A549 (cell line): ENCODE measurements at regions not wholly inside any gene's neighbourhood (a gene's known extent, or its start where the extent isn't known, plus 50 kb on each side); places are given as distances from the start of the nearest gene placed in this dataset.

Source experiments
- CBX8 ChIP-seq: fragments of 200-600 bp; sonication (generic); IDR thresholded peaks from 2 replicates; pipeline ENCODE4 v1.6.1; 2016
- CEBPB ChIP-seq, 2 experiments: fragments of >200 bp in 1 of 2; sonication (Bioruptor Twin) in 1 of 2; formaldehyde crosslinking in 1 of 2; IDR thresholded peaks; 2 replicates each; pipeline ENCODE4 v1.6.1; 2012 to 2016
- CHD4 ChIP-seq: fragments of 200-600 bp; sonication (generic); IDR thresholded peaks from 2 replicates; pipeline ENCODE4 v1.6.1; 2016; ENCODE audit warnings: antibody characterized with exemption, mild to moderate bottlenecking, borderline replicate concordance
- EP300 ChIP-seq, 2 experiments: fragments of >200 bp; sonication (Bioruptor Twin); formaldehyde crosslinking; IDR thresholded peaks; 2 replicates in 1 of 2; 3 replicates in 1 of 2; pipeline ENCODE4 v1.6.1; 2016 to 2017
- HOXA7 ChIP-seq: fragments of 250-450 bp; sonication (Bioruptor Pico); IDR thresholded peaks from 2 replicates; pipeline ENCODE4 v1.5.0; 2020; ENCODE audit warnings: mild to moderate bottlenecking, moderate library complexity
- JUNB ChIP-seq: fragments of >200 bp; sonication (Bioruptor Twin); formaldehyde crosslinking; IDR thresholded peaks from 2 replicates; pipeline ENCODE4 v1.6.1; 2016
- KDM1A ChIP-seq: fragments of 200-600 bp; sonication (generic); IDR thresholded peaks from 2 replicates; pipeline ENCODE4 v1.6.1; 2016; ENCODE audit warnings: low read depth, mild to moderate bottlenecking
- NR3C1 ChIP-seq: fragments of >200 bp; sonication (Bioruptor Twin); formaldehyde crosslinking; IDR thresholded peaks from 3 replicates; pipeline ENCODE4 v1.6.1; 2017
- POLR2A ChIP-seq: IDR thresholded peaks from 2 replicates; pipeline ENCODE4 v1.6.1; 2012; ENCODE audit warnings: mild to moderate bottlenecking, low read length
- RFX5 ChIP-seq: fragments of 450-650 bp; IDR thresholded peaks from 2 replicates; pipeline ENCODE4 v1.7.1; 2014; ENCODE audit warnings: antibody characterized with exemption, mild to moderate bottlenecking, moderate library complexity
- TF ChIP-seq, protein P1 (sequence below): fragments of >200 bp; sonication (Bioruptor Twin); formaldehyde crosslinking; IDR thresholded peaks from 3 replicates; pipeline ENCODE4 v1.6.1; 2016
- TF ChIP-seq, protein P2 (sequence below): fragments of >200 bp; sonication (Bioruptor Twin); formaldehyde crosslinking; IDR thresholded peaks from 3 replicates; pipeline ENCODE4 v1.5.1; 2016

- TF ChIP-seq CEBPB (IDR thresholded peaks at IDR 0.05) (no peak), CHD4 (no peak), POLR2A (no peak), HOXA7 (no peak), KDM1A (no peak), NR3C1 (no peak), RFX5 (no peak), JUNB (no peak), EP300 (IDR thresholded peaks at IDR 0.05) (no peak), CBX8 (no peak)
- TF ChIP-seq, protein P1, sequence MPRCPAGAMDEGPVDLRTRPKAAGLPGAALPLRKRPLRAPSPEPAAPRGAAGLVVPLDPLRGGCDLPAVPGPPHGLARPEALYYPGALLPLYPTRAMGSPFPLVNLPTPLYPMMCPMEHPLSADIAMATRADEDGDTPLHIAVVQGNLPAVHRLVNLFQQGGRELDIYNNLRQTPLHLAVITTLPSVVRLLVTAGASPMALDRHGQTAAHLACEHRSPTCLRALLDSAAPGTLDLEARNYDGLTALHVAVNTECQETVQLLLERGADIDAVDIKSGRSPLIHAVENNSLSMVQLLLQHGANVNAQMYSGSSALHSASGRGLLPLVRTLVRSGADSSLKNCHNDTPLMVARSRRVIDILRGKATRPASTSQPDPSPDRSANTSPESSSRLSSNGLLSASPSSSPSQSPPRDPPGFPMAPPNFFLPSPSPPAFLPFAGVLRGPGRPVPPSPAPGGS: no peak
- TF ChIP-seq, protein P2, sequence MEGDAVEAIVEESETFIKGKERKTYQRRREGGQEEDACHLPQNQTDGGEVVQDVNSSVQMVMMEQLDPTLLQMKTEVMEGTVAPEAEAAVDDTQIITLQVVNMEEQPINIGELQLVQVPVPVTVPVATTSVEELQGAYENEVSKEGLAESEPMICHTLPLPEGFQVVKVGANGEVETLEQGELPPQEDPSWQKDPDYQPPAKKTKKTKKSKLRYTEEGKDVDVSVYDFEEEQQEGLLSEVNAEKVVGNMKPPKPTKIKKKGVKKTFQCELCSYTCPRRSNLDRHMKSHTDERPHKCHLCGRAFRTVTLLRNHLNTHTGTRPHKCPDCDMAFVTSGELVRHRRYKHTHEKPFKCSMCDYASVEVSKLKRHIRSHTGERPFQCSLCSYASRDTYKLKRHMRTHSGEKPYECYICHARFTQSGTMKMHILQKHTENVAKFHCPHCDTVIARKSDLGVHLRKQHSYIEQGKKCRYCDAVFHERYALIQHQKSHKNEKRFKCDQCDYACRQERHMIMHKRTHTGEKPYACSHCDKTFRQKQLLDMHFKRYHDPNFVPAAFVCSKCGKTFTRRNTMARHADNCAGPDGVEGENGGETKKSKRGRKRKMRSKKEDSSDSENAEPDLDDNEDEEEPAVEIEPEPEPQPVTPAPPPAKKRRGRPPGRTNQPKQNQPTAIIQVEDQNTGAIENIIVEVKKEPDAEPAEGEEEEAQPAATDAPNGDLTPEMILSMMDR: no peak
Measured at GRCh38 chr4:18973296-18973695, 951.7 kb upstream of the LCORL start.
